ENCODE measurements at regions not wholly inside any gene's neighbourhood (a gene's known extent, or its start where the extent isn't known, plus 50 kb on each side); places are given as distances from the start of the nearest gene placed in this dataset.

GRCh38 chr15:63453186-63453905 is 51.0 kb upstream of the USP3 start:
- no peaks in the 10 kb centered on the region for H3K36me3 ChIP-seq (ENCODE audit: insufficient read depth, low read length)
- H4K20me1 ChIP-seq (ENCODE audit: insufficient read depth, low read length): no peaks in the 10 kb centered on the region
- H3K9me2 ChIP-seq (ENCODE audit: low read depth, low read length): no peaks in the 10 kb centered on the region
- H3K27me3 ChIP-seq (ENCODE audit: insufficient read depth, low read length): no peaks in the 10 kb centered on the region; the same call in 1 of the 2 replicates
- H3F3A ChIP-seq (ENCODE audit: insufficient read depth, low read length): no peaks in the 10 kb centered on the region
- H3K9me3 ChIP-seq (ENCODE audit: low read length): no peaks in the 10 kb centered on the region
- no peak overlapping the region for H3K27ac ChIP-seq (ENCODE audit: low read depth, low read length, poor library complexity, severe bottlenecking)
- H3K4me2 ChIP-seq (ENCODE audit: low read length): no peak overlapping the region
- no peak overlapping the region for H3K9ac ChIP-seq (ENCODE audit: low read length)
- no peak overlapping the region for H2AFZ ChIP-seq (ENCODE audit: low read length)
- no peak overlapping the region for H3K4me3 ChIP-seq (ENCODE audit: low read depth, low read length, poor library complexity, severe bottlenecking)
- H3K4me1 ChIP-seq (ENCODE audit: insufficient read depth, low read length, severe bottlenecking): no peaks in the 10 kb centered on the region
- H3K79me2 ChIP-seq (ENCODE audit: insufficient read depth, low read length): no peaks in the 10 kb centered on the region
- TF ChIP-seq CTCF (IDR thresholded peaks at IDR 0.05; ENCODE audit: low read length) (no peak), EZH2 (IDR thresholded peaks at IDR 0.05; ENCODE audit: borderline replicate concordance, low read length) (no peak)

- TF ChIP-seq CTCF (IDR thresholded peaks at IDR 0.05; ENCODE audit: low read length): no peak
- no peak for TF ChIP-seq EZH2 (IDR thresholded peaks at IDR 0.05; ENCODE audit: borderline replicate concordance, low read length)
- H3K9ac ChIP-seq (ENCODE audit: low read length): no peak overlapping the region
- H3K9me2 ChIP-seq (ENCODE audit: low read depth, low read length): no peaks in the 10 kb centered on the region
- H3K79me2 ChIP-seq (ENCODE audit: insufficient read depth, low read length): no peaks in the 10 kb centered on the region
- no peaks in the 10 kb centered on the region for H3K4me1 ChIP-seq (ENCODE audit: insufficient read depth, low read length, severe bottlenecking)
- no peak overlapping the region for H3K4me2 ChIP-seq (ENCODE audit: low read length)
- H2AFZ ChIP-seq (ENCODE audit: low read length): no peak overlapping the region
- H3K27me3 ChIP-seq (ENCODE audit: insufficient read depth, low read length): no peaks in the 10 kb centered on the region; the same call in 1 of the 2 replicates
- H3K9me3 ChIP-seq (ENCODE audit: low read length): no peaks in the 10 kb centered on the region
- no peaks in the 10 kb centered on the region for H3K36me3 ChIP-seq (ENCODE audit: insufficient read depth, low read length)
- no peaks in the 10 kb centered on the region for H4K20me1 ChIP-seq (ENCODE audit: insufficient read depth, low read length)
- H3F3A ChIP-seq (ENCODE audit: insufficient read depth, low read length): no peaks in the 10 kb centered on the region
- H3K27ac ChIP-seq (ENCODE audit: low read depth, low read length, poor library complexity, severe bottlenecking): no peak overlapping the region
- H3K4me3 ChIP-seq (ENCODE audit: low read depth, low read length, poor library complexity, severe bottlenecking): no peak overlapping the region
Measured at GRCh38 chr15:63454503-63455211, 49.7 kb upstream of the USP3 start.

Measured in OCI-LY1 (cell line).